B cell (primary cell): ENCODE measurements at regions not wholly inside any gene's neighbourhood (a gene's known extent, or its start where the extent isn't known, plus 50 kb on each side); places are given as distances from the start of the nearest gene placed in this dataset.

ENCODE experiments used
- ATAC-seq: fragments of 200-7000 bp; cut with Tn5 transposase; one replicate; pipeline ENCODE4 v1.10.0; 2021; ENCODE audit warnings: low read depth, mild to moderate bottlenecking, moderate number of reproducible peaks, moderate library complexity
- CTCF ChIA-PET: fragments of 350-600 bp; sonication (Branson Sonifier 250); formaldehyde crosslinking; loops from one replicate; lab custom pipeline; 2021; ENCODE audit warnings: antibody characterized with exemption, inconsistent platforms; lab: Charles Lee
- POLR2A ChIA-PET: fragments of 350-600 bp; sonication (Branson Sonifier 250); formaldehyde crosslinking; loops from one replicate; lab custom pipeline; 2021; ENCODE audit warnings: antibody characterized with exemption; lab: Charles Lee
- DNase-seq: peaks from one replicate; pipeline ENCODE4 v3.0.0; 2013
- H2AFZ ChIP-seq: 2 replicates; pipeline ENCODE4 v1.6.1; 2012; ENCODE audit warnings: mild to moderate bottlenecking, low read depth, low read length; ENCODE audit not compliant: insufficient read depth, poor library complexity, severe bottlenecking
- H3K27ac ChIP-seq, 2 donors: 1 replicate in 1 of 2; 2 replicates in 1 of 2; pipeline ENCODE4 v1.5.1; 2012 to 2013; ENCODE audit warnings: low read length in 2 of 2, mild to moderate bottlenecking in 2 of 2, moderate library complexity in 1 of 2
- H3K27me3 ChIP-seq, 4 experiments: fragments of 200-600 bp in 1 of 4; sonication (generic) in 1 of 4; replicated peaks in 1 of 4; 1 replicate in 2 of 4; 2 replicates in 2 of 4; pipeline versions ENCODE4 v1.6.1 to v1.7.0; 2013 to 2016; ENCODE audit warnings: low read length in 3 of 4, mild to moderate bottlenecking in 2 of 4, mixed read lengths in 1 of 4, moderate library complexity in 1 of 4; ENCODE audit not compliant: insufficient read depth in 4 of 4, control insufficient read depth in 3 of 4; ENCODE audit errors: control extremely low read depth in 1 of 4
- H3K36me3 ChIP-seq, 2 experiments: replicated peaks in 1 of 2; 1 replicate in 1 of 2; 2 replicates in 1 of 2; pipeline versions ENCODE4 v1.6.1 to v1.7.1; 2013; ENCODE audit warnings: low read length in 1 of 2; ENCODE audit not compliant: insufficient read depth in 2 of 2, control insufficient read depth in 1 of 2; ENCODE audit errors: control extremely low read depth in 1 of 2, extremely low read depth in 1 of 2
- H3K4me1 ChIP-seq, 2 donors: fragments of 200-600 bp in 1 of 2; sonication (generic) in 1 of 2; 1 replicate in 1 of 2; 2 replicates in 1 of 2; pipeline versions ENCODE4 v1.5.1 to v1.6.1; 2013 to 2017; ENCODE audit warnings: low read length in 2 of 2; ENCODE audit not compliant: control insufficient read depth in 2 of 2, insufficient read depth in 2 of 2
- H3K4me2 ChIP-seq: replicated peaks from 2 replicates; pipeline ENCODE3; 2012; ENCODE audit warnings: mild to moderate bottlenecking, low read depth, low read length; ENCODE audit not compliant: poor library complexity, severe bottlenecking
- H3K4me3 ChIP-seq, 5 experiments: fragments of 200-600 bp in 1 of 5; sonication (generic) in 1 of 5; 1 replicate in 3 of 5; 2 replicates in 2 of 5; pipeline versions ENCODE4 v1.5.1 to v1.7.0; 2011 to 2016; ENCODE audit warnings: low read length in 4 of 5, mild to moderate bottlenecking in 4 of 5, low read depth in 2 of 5, control low read depth in 1 of 5, moderate library complexity in 1 of 5; ENCODE audit not compliant: insufficient read depth in 1 of 5; ENCODE audit errors: control extremely low read depth in 1 of 5, extremely low read depth in 1 of 5
- H3K79me2 ChIP-seq: fragments of 200-600 bp; sonication (generic); one replicate; pipeline ENCODE4 v1.6.0; 2016; ENCODE audit warnings: low read length; ENCODE audit not compliant: control insufficient read depth, insufficient read depth
- H3K9ac ChIP-seq: fragments of 200-600 bp; sonication (generic); 2 replicates; pipeline ENCODE4 v1.6.1; 2017; ENCODE audit warnings: mild to moderate bottlenecking, low read length, moderate library complexity
- H3K9me3 ChIP-seq, 3 donors: one replicate each; pipeline versions ENCODE4 v1.6.1 to v1.7.1; 2013; ENCODE audit warnings: low read length in 2 of 3; ENCODE audit not compliant: control insufficient read depth in 2 of 3, insufficient read depth in 1 of 3; ENCODE audit errors: control extremely low read depth in 1 of 3
- H4K20me1 ChIP-seq: 2 replicates; pipeline ENCODE4 v1.6.0; 2012; ENCODE audit warnings: mild to moderate bottlenecking, low read length; ENCODE audit not compliant: insufficient read depth, control insufficient read depth, poor library complexity, severe bottlenecking
- H3K27ac Mint-ChIP-seq: one replicate; pipeline ENCODE4 v1.8.0; 2021; ENCODE audit warnings: mixed read lengths
- H3K27me3 Mint-ChIP-seq: one replicate; pipeline ENCODE4 v1.8.0; 2021; ENCODE audit warnings: mixed read lengths
- H3K4me1 Mint-ChIP-seq: one replicate; pipeline ENCODE4 v1.8.0; 2021; ENCODE audit warnings: mixed read lengths
- H3K4me3 Mint-ChIP-seq: one replicate; pipeline ENCODE4 v1.8.0; 2021; ENCODE audit warnings: mixed read lengths
- H3K9me3 Mint-ChIP-seq: one replicate; pipeline ENCODE4 v1.8.0; 2022; ENCODE audit warnings: mixed read lengths; ENCODE audit not compliant: insufficient read depth
- EZH2 ChIP-seq: IDR thresholded peaks from 2 replicates; pipeline ENCODE4 v1.6.1; 2012; ENCODE audit warnings: borderline replicate concordance, low read depth, mild to moderate bottlenecking, moderate library complexity, low read length; ENCODE audit not compliant: insufficient read depth, poor library complexity, severe bottlenecking
- WGBS: methylation state at CpG from one replicate; pipeline ENCODE4 v1.1.5; 2013; ENCODE audit warnings: missing lambda C conversion rate; ENCODE audit not compliant: insufficient coverage; 5-methylcytosine and 5-hydroxymethylcytosine counted together
- intact Hi-C: fragments of 100-400 bp; cut with micrococcal nuclease; formaldehyde crosslinking; loops from one replicate; pipeline ENCODE4 v1.10.0; 2022
- TF ChIP-seq, protein P1 (sequence below): fragments of 200-600 bp; IDR thresholded peaks from one replicate; pipeline ENCODE4 v1.8.0; 2022; ENCODE audit warnings: antibody characterized with exemption, mild to moderate bottlenecking

DNA sequence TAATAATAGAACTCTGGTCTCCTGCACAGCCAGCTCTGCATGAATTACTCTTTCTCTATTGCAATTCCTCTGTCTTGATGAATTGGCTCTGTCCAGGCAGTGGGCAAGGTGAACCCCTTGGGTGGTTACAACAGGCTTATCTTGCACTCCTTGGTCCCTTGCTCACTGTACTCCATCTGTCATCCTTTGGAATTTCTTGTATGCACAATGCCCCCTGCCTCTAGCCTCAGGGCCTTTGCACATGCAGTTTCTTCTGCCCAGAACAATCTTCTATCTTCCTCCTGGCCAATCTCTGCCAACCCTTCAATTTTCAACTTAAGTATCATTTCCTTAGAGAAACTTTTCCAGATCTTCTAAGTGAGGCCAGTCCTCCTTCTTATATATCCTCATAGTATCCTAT is 114.7 kb upstream of the NLRP1 start:
- intact Hi-C loops = no loop called here
- Mint-ChIP-seq H3K4me3 (no peak overlapping the region), H3K27ac (no peak overlapping the region), H3K4me1 (no peaks in the 10 kb centered on the region), H3K9me3 (no peaks in the 10 kb centered on the region), H3K27me3 (peaks cover 31% of the 10 kb centered on the region)
- Histone ChIP-seq H3K4me1 (no peaks in the 10 kb centered on the region), H3K4me3 (no peak overlapping the region), H3K27me3 (peaks cover 0 to 14% (median 0%) of the 10 kb centered on the region in 4 experiments), H3K9ac (no peak overlapping the region), H3K27ac (no peak overlapping the region), H3K36me3 (no peaks in the 10 kb centered on the region), H4K20me1 (no peaks in the 10 kb centered on the region), H3K79me2 (no peaks in the 10 kb centered on the region), H2AFZ (no peak overlapping the region), H3K4me2 (no peak overlapping the region), H3K9me3 (peaks cover 0 to 12% (median 0%) of the 10 kb centered on the region in 3 donors)
- no peak for ATAC-seq
- CTCF ChIA-PET = interaction anchor here (1.6 kb wide), 1 partner anchor 7 kb away, joined by 7 read pairs; no protein-coding TSS in a partner anchor
- no peak for DNase-seq
- TF ChIP-seq, protein P1, sequence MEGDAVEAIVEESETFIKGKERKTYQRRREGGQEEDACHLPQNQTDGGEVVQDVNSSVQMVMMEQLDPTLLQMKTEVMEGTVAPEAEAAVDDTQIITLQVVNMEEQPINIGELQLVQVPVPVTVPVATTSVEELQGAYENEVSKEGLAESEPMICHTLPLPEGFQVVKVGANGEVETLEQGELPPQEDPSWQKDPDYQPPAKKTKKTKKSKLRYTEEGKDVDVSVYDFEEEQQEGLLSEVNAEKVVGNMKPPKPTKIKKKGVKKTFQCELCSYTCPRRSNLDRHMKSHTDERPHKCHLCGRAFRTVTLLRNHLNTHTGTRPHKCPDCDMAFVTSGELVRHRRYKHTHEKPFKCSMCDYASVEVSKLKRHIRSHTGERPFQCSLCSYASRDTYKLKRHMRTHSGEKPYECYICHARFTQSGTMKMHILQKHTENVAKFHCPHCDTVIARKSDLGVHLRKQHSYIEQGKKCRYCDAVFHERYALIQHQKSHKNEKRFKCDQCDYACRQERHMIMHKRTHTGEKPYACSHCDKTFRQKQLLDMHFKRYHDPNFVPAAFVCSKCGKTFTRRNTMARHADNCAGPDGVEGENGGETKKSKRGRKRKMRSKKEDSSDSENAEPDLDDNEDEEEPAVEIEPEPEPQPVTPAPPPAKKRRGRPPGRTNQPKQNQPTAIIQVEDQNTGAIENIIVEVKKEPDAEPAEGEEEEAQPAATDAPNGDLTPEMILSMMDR = no peak
- POLR2A ChIA-PET = no interaction called here

DNA sequence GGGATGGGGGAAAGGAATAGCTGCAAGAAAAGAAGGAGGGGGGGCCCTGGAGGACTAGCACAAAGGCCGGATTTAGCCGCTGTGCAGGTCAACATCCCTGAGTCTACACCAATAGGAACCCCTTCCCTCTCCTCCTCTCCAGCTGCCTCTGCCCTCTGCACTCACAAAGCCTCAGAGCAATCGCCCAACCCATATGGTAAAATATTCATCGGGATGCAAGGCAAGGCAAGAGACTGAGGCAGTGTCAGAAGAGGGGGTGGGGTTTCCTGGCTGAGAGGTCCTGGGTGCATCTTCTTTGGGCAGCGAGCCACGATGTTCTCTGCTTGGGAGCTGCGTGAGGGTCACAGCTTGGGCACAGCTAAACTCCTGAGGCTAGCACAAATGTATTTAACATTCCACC is 115.5 kb upstream of the NLRP1 start:
- 33% methylated on average over 1 of the region's 7 CpGs for WGBS
- Histone ChIP-seq H3K27me3 (peaks cover 0 to 14% (median 0%) of the 10 kb centered on the region in 4 experiments), H4K20me1 (no peaks in the 10 kb centered on the region), H3K4me2 (no peak overlapping the region), H3K79me2 (no peaks in the 10 kb centered on the region), H2AFZ (no peak overlapping the region), H3K4me1 (no peaks in the 10 kb centered on the region), H3K9me3 (peaks cover 0 to 12% (median 0%) of the 10 kb centered on the region in 3 donors), H3K36me3 (no peaks in the 10 kb centered on the region), H3K4me3 (no peak overlapping the region), H3K9ac (no peak overlapping the region), H3K27ac (no peak overlapping the region)
- intact Hi-C loops = no loop called here
- no peak overlapping the region for H3K4me3 Mint-ChIP-seq
- H3K4me1 Mint-ChIP-seq = no peaks in the 10 kb centered on the region
- H3K27me3 Mint-ChIP-seq = peaks cover 33% of the 10 kb centered on the region
- CTCF ChIA-PET = interaction anchor here (0.6 kb wide), 1 partner anchor 478 kb away, joined by 3 read pairs; no protein-coding TSS in a partner anchor
- H3K27ac Mint-ChIP-seq = no peak overlapping the region
- POLR2A ChIA-PET = no interaction called here
- TF ChIP-seq, protein P1 = no peak
- no peak for TF ChIP-seq EZH2
- no peak for ATAC-seq
- no peaks in the 10 kb centered on the region for H3K9me3 Mint-ChIP-seq
- DNase-seq = no peak
